Natural killer cell (primary cell): ENCODE measurements at regions not wholly inside any gene's neighbourhood (a gene's known extent, or its start where the extent isn't known, plus 50 kb on each side); places are given as distances from the start of the nearest gene placed in this dataset.

Experiments used
- ATAC-seq, 3 donors: fragments of 150-1000 bp in 2 of 3; fragments of 200-7000 bp in 1 of 3; cut with Tn5 transposase; 1 replicate in 1 of 3; 2 replicates in 2 of 3; pipeline ENCODE4 v1.10.0; 2021; ENCODE audit warnings: mild to moderate bottlenecking in 2 of 3, moderate library complexity in 2 of 3
- DNase-seq, 2 donors: peaks; one replicate each; pipeline versions ENCODE4 v3.0.0 to v3.0.0-alpha.2; 2013 to 2021; ENCODE audit warnings: mixed read lengths in 1 of 2
- H3K27ac ChIP-seq: one replicate; pipeline ENCODE4 v1.5.1; 2013; ENCODE audit warnings: mild to moderate bottlenecking, low read length
- H3K27me3 ChIP-seq: one replicate; pipeline ENCODE4 v1.6.1; 2013; ENCODE audit warnings: low read length; ENCODE audit not compliant: control insufficient read depth, insufficient read depth
- H3K36me3 ChIP-seq: one replicate; pipeline ENCODE4 v1.6.1; 2013; ENCODE audit warnings: low read length; ENCODE audit not compliant: control insufficient read depth, insufficient read depth
- H3K4me1 ChIP-seq: one replicate; pipeline ENCODE4 v1.6.1; 2013; ENCODE audit warnings: low read length; ENCODE audit not compliant: control insufficient read depth, insufficient read depth
- H3K4me3 ChIP-seq: one replicate; pipeline ENCODE4 v1.5.1; 2013; ENCODE audit warnings: low read length
- H3K9me3 ChIP-seq: one replicate; pipeline ENCODE4 v1.6.1; 2013; ENCODE audit warnings: low read length; ENCODE audit not compliant: control insufficient read depth, insufficient read depth
- H3K27ac Mint-ChIP-seq, 2 donors: one replicate each; pipeline ENCODE4 v1.8.0; 2022; ENCODE audit warnings: mild to moderate bottlenecking in 2 of 2, mixed read lengths in 2 of 2, moderate library complexity in 1 of 2
- H3K27me3 Mint-ChIP-seq, 2 donors: one replicate each; pipeline ENCODE4 v1.8.0; 2022; ENCODE audit warnings: low read depth in 2 of 2, mixed read lengths in 2 of 2
- H3K36me3 Mint-ChIP-seq: one replicate; pipeline ENCODE4 v1.8.0; 2022; ENCODE audit warnings: mixed read lengths
- H3K4me1 Mint-ChIP-seq, 2 donors: one replicate each; pipeline ENCODE4 v1.8.0; 2022; ENCODE audit warnings: mixed read lengths in 2 of 2
- H3K4me3 Mint-ChIP-seq: one replicate; pipeline ENCODE4 v1.8.0; 2022; ENCODE audit warnings: mild to moderate bottlenecking, moderate library complexity, mixed read lengths
- H3K9me3 Mint-ChIP-seq, 2 donors: one replicate each; pipeline ENCODE4 v1.8.0; 2022; ENCODE audit warnings: mixed read lengths in 2 of 2
- WGBS: methylation state at CpG from one replicate; pipeline ENCODE4 v1.1.7; 2013; ENCODE audit warnings: missing lambda C conversion rate; ENCODE audit not compliant: insufficient coverage; 5-methylcytosine and 5-hydroxymethylcytosine counted together
- intact Hi-C: fragments of 100-400 bp; cut with micrococcal nuclease; formaldehyde crosslinking; loops from one replicate; pipeline ENCODE4 v1.14.2; 2022
- TF ChIP-seq, protein P1 (sequence below): fragments of 200-600 bp; IDR thresholded peaks from one replicate; pipeline ENCODE4 v1.8.0; 2022; ENCODE audit warnings: antibody characterized with exemption

DNA sequence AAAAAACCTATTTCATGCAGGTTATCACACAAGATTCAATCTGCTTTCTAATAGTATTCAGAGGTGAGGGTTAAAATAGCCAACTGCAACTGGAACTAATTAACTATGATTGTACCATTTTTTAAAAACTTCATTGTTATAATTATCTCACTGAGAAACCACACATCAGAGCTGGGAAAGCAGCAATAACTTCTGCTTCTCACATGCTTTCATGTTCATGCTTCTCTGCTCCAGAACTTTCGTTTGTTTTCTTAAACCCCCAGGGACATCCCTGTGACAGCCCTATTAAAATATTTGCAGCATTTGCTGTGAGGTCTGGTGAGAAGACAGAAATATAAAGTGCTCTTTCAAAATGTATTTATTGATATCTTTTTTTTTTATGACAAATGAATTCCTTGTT, 389.0 kb upstream of the SORCS1 start:
- no peaks in the 10 kb centered on the region for H3K27me3 Mint-ChIP-seq
- WGBS, result 25% methylated on average over 1 of the region's 1 CpG
- intact Hi-C loops, result no loop called here
- Histone ChIP-seq H3K27ac (no peak overlapping the region), H3K9me3 (no peaks in the 10 kb centered on the region), H3K4me3 (no peak overlapping the region), H3K4me1 (no peaks in the 10 kb centered on the region), H3K27me3 (no peaks in the 10 kb centered on the region), H3K36me3 (no peaks in the 10 kb centered on the region)
- DNase-seq, result no peak
- H3K4me1 Mint-ChIP-seq, result no peaks in the 10 kb centered on the region
- no peaks in the 10 kb centered on the region for H3K36me3 Mint-ChIP-seq
- TF ChIP-seq, protein P1, sequence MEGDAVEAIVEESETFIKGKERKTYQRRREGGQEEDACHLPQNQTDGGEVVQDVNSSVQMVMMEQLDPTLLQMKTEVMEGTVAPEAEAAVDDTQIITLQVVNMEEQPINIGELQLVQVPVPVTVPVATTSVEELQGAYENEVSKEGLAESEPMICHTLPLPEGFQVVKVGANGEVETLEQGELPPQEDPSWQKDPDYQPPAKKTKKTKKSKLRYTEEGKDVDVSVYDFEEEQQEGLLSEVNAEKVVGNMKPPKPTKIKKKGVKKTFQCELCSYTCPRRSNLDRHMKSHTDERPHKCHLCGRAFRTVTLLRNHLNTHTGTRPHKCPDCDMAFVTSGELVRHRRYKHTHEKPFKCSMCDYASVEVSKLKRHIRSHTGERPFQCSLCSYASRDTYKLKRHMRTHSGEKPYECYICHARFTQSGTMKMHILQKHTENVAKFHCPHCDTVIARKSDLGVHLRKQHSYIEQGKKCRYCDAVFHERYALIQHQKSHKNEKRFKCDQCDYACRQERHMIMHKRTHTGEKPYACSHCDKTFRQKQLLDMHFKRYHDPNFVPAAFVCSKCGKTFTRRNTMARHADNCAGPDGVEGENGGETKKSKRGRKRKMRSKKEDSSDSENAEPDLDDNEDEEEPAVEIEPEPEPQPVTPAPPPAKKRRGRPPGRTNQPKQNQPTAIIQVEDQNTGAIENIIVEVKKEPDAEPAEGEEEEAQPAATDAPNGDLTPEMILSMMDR, result no peak
- H3K27ac Mint-ChIP-seq, result no peak overlapping the region
- ATAC-seq, result no peak
- peaks cover 12 to 20% of the 10 kb centered on the region in 2 donors for H3K9me3 Mint-ChIP-seq
- H3K4me3 Mint-ChIP-seq, result no peak overlapping the region

GRCh38 chr10:107552963-107553362, 388.5 kb upstream of the SORCS1 start:
- no peak overlapping the region for H3K27ac Mint-ChIP-seq
- Histone ChIP-seq H3K27ac (no peak overlapping the region), H3K4me1 (no peaks in the 10 kb centered on the region), H3K9me3 (no peaks in the 10 kb centered on the region), H3K4me3 (no peak overlapping the region), H3K27me3 (no peaks in the 10 kb centered on the region), H3K36me3 (no peaks in the 10 kb centered on the region)
- peaks cover 12 to 18% of the 10 kb centered on the region in 2 donors for H3K9me3 Mint-ChIP-seq
- H3K4me3 Mint-ChIP-seq, result no peak overlapping the region
- DNase-seq (no peak), ATAC-seq (no peak)
- H3K36me3 Mint-ChIP-seq, result no peaks in the 10 kb centered on the region
- intact Hi-C loops, result no loop called here
- no peaks in the 10 kb centered on the region for H3K27me3 Mint-ChIP-seq
- TF ChIP-seq, protein P1, result no peak
- 75% methylated on average over 2 of the region's 2 CpGs for WGBS
- H3K4me1 Mint-ChIP-seq, result no peaks in the 10 kb centered on the region

- H3K27me3 Mint-ChIP-seq, result no peaks in the 10 kb centered on the region
- Histone ChIP-seq H3K27me3 (no peaks in the 10 kb centered on the region), H3K27ac (no peak overlapping the region), H3K9me3 (no peaks in the 10 kb centered on the region), H3K4me1 (no peaks in the 10 kb centered on the region), H3K36me3 (no peaks in the 10 kb centered on the region), H3K4me3 (no peak overlapping the region)
- H3K36me3 Mint-ChIP-seq, result no peaks in the 10 kb centered on the region
- WGBS, result 48% methylated on average over 4 of the region's 4 CpGs
- no peaks in the 10 kb centered on the region for H3K4me1 Mint-ChIP-seq
- TF ChIP-seq, protein P1, result no peak
- no peak overlapping the region for H3K27ac Mint-ChIP-seq
- ATAC-seq (no peak), DNase-seq (no peak)
- H3K4me3 Mint-ChIP-seq, result no peak overlapping the region
- intact Hi-C loops, result no loop called here
- H3K9me3 Mint-ChIP-seq, result peaks cover 8 to 10% of the 10 kb centered on the region in 2 donors
Observed at GRCh38 chr10:107548301-107548700, 383.8 kb upstream of the SORCS1 start.

DNA sequence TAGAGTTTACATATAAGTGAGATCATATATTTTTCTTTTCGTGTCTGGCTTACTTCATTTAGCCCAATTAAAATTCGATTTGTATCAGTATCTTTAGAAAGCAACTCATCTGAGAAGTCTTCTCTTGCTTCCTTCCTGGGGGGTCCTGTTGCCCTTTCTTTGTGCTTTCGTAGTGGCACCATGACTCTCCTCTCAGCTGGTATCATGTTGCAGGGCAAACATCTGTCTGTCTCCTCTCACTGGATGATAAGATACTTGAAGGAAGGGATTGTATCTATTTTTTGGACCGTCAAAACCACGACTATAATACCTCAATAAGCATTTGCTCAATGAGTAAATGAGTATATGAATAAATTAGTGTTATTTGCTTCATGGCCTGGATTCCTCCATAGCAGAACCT, 382.5 kb upstream of the SORCS1 start:
- H3K27ac ChIP-seq, result no peak overlapping the region
- TF ChIP-seq, protein P1, result no peak
- DNase-seq (no peak), ATAC-seq (no peak)
- Mint-ChIP-seq H3K27ac (no peak overlapping the region), H3K9me3 (peaks cover 9 to 10% of the 10 kb centered on the region in 2 donors), H3K4me1 (no peaks in the 10 kb centered on the region), H3K36me3 (no peaks in the 10 kb centered on the region), H3K4me3 (no peak overlapping the region), H3K27me3 (no peaks in the 10 kb centered on the region)
- intact Hi-C loops, result no loop called here
- H3K4me3 ChIP-seq, result no peak overlapping the region
- no peaks in the 10 kb centered on the region for H3K36me3 ChIP-seq
- no peaks in the 10 kb centered on the region for H3K27me3 ChIP-seq
- no peaks in the 10 kb centered on the region for H3K4me1 ChIP-seq
- 76% methylated on average over 3 of the region's 5 CpGs for WGBS
- no peaks in the 10 kb centered on the region for H3K9me3 ChIP-seq
